Panc1 (cell line): ENCODE measurements at regions not wholly inside any gene's neighbourhood (a gene's known extent, or its start where the extent isn't known, plus 50 kb on each side); places are given as distances from the start of the nearest gene placed in this dataset.

Source experiments
- ATAC-seq: fragments of 200-7000 bp; cut with Tn5 transposase; 2 replicates; pipeline ENCODE4 v1.9.1; 2020; ENCODE audit warnings: mild to moderate bottlenecking, moderate library complexity
- BruUV-seq: library from RNA; stranded (reverse); fragments of 400-500 nt; replicated peaks from 2 replicates; lab custom pipeline; 2021; lab: Mats Ljungman, UMichigan
- CTCF ChIA-PET: fragments of 300-600 bp; sonication (Branson Sonifier 250); formaldehyde crosslinking; loops from one replicate; lab custom pipeline; 2022; ENCODE audit warnings: antibody characterized with exemption; lab: Charles Lee
- POLR2A ChIA-PET: fragments of 300-600 bp; sonication (Branson Sonifier 250); formaldehyde crosslinking; loops from one replicate; lab custom pipeline; 2022; ENCODE audit warnings: antibody characterized with exemption; lab: Charles Lee
- DNase-seq: peaks from one replicate; pipeline ENCODE4 v3.0.0-alpha.2; 2010; ENCODE audit warnings: low read depth, low spot score
- H3K27ac ChIP-seq: 2 replicates; pipeline ENCODE4 v1.5.1; 2011; ENCODE audit warnings: mild to moderate bottlenecking, low read length, inconsistent platforms
- H3K27me3 ChIP-seq: fragments of 200-500 bp; sonication (Bioruptor generic); 2 replicates; pipeline ENCODE4 v1.6.0; 2014; ENCODE audit warnings: low read length, inconsistent platforms; ENCODE audit not compliant: control insufficient read depth, insufficient read depth
- H3K36me3 ChIP-seq: fragments of 200-500 bp; sonication (Bioruptor generic); 2 replicates; pipeline ENCODE4 v1.5.1; 2014; ENCODE audit warnings: inconsistent platforms, mild to moderate bottlenecking, low read length, moderate library complexity; ENCODE audit not compliant: control insufficient read depth, insufficient read depth
- H3K4me1 ChIP-seq: 2 replicates; pipeline ENCODE4 v1.5.1; 2011; ENCODE audit warnings: inconsistent platforms, mild to moderate bottlenecking, low read length, moderate library complexity; ENCODE audit not compliant: control insufficient read depth, insufficient read depth
- H3K4me3 ChIP-seq, 2 experiments: 2 replicates each; pipeline ENCODE4 v1.5.1; 2011 to 2012; ENCODE audit warnings: low read depth in 2 of 2, low read length in 2 of 2, mild to moderate bottlenecking in 2 of 2, inconsistent platforms in 1 of 2, moderate library complexity in 1 of 2
- H3K9me3 ChIP-seq: fragments of 200-500 bp; sonication (Bioruptor generic); 2 replicates; pipeline ENCODE4 v1.5.1; 2014; ENCODE audit warnings: low read depth, mild to moderate bottlenecking, inconsistent platforms, low read length, moderate library complexity; ENCODE audit not compliant: control insufficient read depth, insufficient read depth
- CTCF ChIP-seq: fragments of 450-650 bp; IDR thresholded peaks from 2 replicates; pipeline ENCODE4 v1.5.1; 2017; ENCODE audit warnings: mild to moderate bottlenecking
- SIN3A ChIP-seq: IDR thresholded peaks from 2 replicates; pipeline ENCODE4 v1.6.1; 2012; ENCODE audit warnings: low read depth, mild to moderate bottlenecking, low read length, moderate library complexity, borderline replicate concordance; ENCODE audit not compliant: insufficient read depth
- TCF7L2 ChIP-seq: IDR thresholded peaks from 2 replicates; pipeline ENCODE4 v1.6.1; 2011; ENCODE audit warnings: mild to moderate bottlenecking, low read depth, low read length, inconsistent platforms
- in situ Hi-C: cut with HindIII; loops from 2 replicates; pipeline ENCODE4 v1.10.0; 2016; ENCODE audit warnings: low sequenced_read_pairs, low pct_unique_long_range_greater_than_20kb
- intact Hi-C: fragments of 100-400 bp; cut with micrococcal nuclease; formaldehyde crosslinking; loops from one replicate; pipeline ENCODE4 v1.10.0; 2022; ENCODE audit not compliant: unreplicated experiment
- TF ChIP-seq, protein P1 (sequence below), 2 experiments: IDR thresholded peaks; 2 replicates each; pipeline ENCODE4 v1.6.1; 2011 to 2012; ENCODE audit warnings: low read depth in 2 of 2, control low read depth in 1 of 2, low read length in 1 of 2, mild to moderate bottlenecking in 1 of 2, moderate library complexity in 1 of 2; ENCODE audit not compliant: insufficient read depth in 1 of 2

GRCh38 chr16:6827267-6827666 lies 505.4 kb upstream of the RBFOX1 start:
- H3K4me1 ChIP-seq, result no peaks in the 10 kb centered on the region
- H3K27me3 ChIP-seq, result no peaks in the 10 kb centered on the region
- H3K4me3 ChIP-seq, result no peak overlapping the region
- TF ChIP-seq SIN3A, result no peak
- ChIA-PET POLR2A (no interaction called here), CTCF (no interaction called here)
- no peak for DNase-seq
- in situ Hi-C loops (no loop called here), intact Hi-C loops (loop anchor here (10.0 kb wide), 1 partner anchor 62 kb away; no protein-coding TSS in a partner anchor)
- no peak overlapping the region for H3K27ac ChIP-seq
- no peak for ATAC-seq
- H3K36me3 ChIP-seq, result no peaks in the 10 kb centered on the region
- BruUV-seq, result no TSS peak
- no peaks in the 10 kb centered on the region for H3K9me3 ChIP-seq

- no TSS peak for BruUV-seq
- in situ Hi-C loops, result no loop called here
- no peaks in the 10 kb centered on the region for H3K9me3 ChIP-seq
Measured at GRCh38 chr16:6822041-6822440, 510.6 kb upstream of the RBFOX1 start.

More at GRCh38 chr16:6822041-6822440, 510.6 kb upstream of the RBFOX1 start:
- CTCF ChIA-PET, result no interaction called here
- Histone ChIP-seq H3K27ac (no peak overlapping the region), H3K4me1 (no peaks in the 10 kb centered on the region), H3K27me3 (no peaks in the 10 kb centered on the region), H3K36me3 (no peaks in the 10 kb centered on the region), H3K4me3 (no peak overlapping the region)
- POLR2A ChIA-PET, result no interaction called here
- ATAC-seq (no peak), DNase-seq (no peak)
- TF ChIP-seq CTCF, result no peak
- no peak for TF ChIP-seq TCF7L2
- TF ChIP-seq SIN3A, result no peak
- TF ChIP-seq, protein P1, sequence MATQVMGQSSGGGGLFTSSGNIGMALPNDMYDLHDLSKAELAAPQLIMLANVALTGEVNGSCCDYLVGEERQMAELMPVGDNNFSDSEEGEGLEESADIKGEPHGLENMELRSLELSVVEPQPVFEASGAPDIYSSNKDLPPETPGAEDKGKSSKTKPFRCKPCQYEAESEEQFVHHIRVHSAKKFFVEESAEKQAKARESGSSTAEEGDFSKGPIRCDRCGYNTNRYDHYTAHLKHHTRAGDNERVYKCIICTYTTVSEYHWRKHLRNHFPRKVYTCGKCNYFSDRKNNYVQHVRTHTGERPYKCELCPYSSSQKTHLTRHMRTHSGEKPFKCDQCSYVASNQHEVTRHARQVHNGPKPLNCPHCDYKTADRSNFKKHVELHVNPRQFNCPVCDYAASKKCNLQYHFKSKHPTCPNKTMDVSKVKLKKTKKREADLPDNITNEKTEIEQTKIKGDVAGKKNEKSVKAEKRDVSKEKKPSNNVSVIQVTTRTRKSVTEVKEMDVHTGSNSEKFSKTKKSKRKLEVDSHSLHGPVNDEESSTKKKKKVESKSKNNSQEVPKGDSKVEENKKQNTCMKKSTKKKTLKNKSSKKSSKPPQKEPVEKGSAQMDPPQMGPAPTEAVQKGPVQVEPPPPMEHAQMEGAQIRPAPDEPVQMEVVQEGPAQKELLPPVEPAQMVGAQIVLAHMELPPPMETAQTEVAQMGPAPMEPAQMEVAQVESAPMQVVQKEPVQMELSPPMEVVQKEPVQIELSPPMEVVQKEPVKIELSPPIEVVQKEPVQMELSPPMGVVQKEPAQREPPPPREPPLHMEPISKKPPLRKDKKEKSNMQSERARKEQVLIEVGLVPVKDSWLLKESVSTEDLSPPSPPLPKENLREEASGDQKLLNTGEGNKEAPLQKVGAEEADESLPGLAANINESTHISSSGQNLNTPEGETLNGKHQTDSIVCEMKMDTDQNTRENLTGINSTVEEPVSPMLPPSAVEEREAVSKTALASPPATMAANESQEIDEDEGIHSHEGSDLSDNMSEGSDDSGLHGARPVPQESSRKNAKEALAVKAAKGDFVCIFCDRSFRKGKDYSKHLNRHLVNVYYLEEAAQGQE (IDR thresholded peaks at IDR 0.05; ENCODE audit: insufficient read depth in 1 of 2, low read depth in 2 of 2, low read length in 1 of 2), result no peak
- intact Hi-C loops, result loop anchor here (10.0 kb wide), 1 partner anchor 57 kb away; no protein-coding TSS in a partner anchor
